Gastroesophageal sphincter (tissue), 3 donors: ENCODE measurements at regions not wholly inside any gene's neighbourhood (a gene's known extent, or its start where the extent isn't known, plus 50 kb on each side); places are given as distances from the start of the nearest gene placed in this dataset.
"Not testable (repeated sequence)": the region's sequence is repeated elsewhere in the genome, so short reads cannot be mapped to it uniquely, and the experiment has no call there.

Experiments
- CTCF ChIP-seq, 4 experiments: fragments of 200-600 bp in 2 of 4; fragments of 450-650 bp in 2 of 4; sonication (generic) in 1 of 4; IDR thresholded peaks; one replicate each; pipeline ENCODE4 v1.5.1; 2017 to 2019; ENCODE audit warnings: antibody characterized with exemption in 4 of 4, mild to moderate bottlenecking in 2 of 4, moderate library complexity in 2 of 4
- EP300 ChIP-seq: sonication (generic); formaldehyde crosslinking; IDR thresholded peaks from one replicate; pipeline ENCODE4 v1.6.1; 2017; ENCODE audit warnings: antibody characterized with exemption, mild to moderate bottlenecking
- POLR2AphosphoS5 ChIP-seq: sonication (generic); formaldehyde crosslinking; IDR thresholded peaks from one replicate; pipeline ENCODE4 v1.6.1; 2017; ENCODE audit warnings: antibody characterized with exemption

GRCh38 chr19:20371304-20371703 is 194.3 kb downstream of the ZNF737 start:
- TF ChIP-seq EP300; POLR2AphosphoS5; CTCF (IDR thresholded peaks at IDR 0.05): not testable (repeated sequence)
